SK-N-MC (cell line): ENCODE measurements at regions not wholly inside any gene's neighbourhood (a gene's known extent, or its start where the extent isn't known, plus 50 kb on each side); places are given as distances from the start of the nearest gene placed in this dataset.

Source experiments
- EZH2 ChIP-seq: fragments of 200-600 bp; sonication (generic); IDR thresholded peaks from one replicate; pipeline ENCODE4 v1.6.1; 2017; ENCODE audit warnings: antibody characterized with exemption
- FOXP2 ChIP-seq: optimal IDR thresholded peaks from 2 replicates; pipeline ENCODE3; 2011; ENCODE audit warnings: mild to moderate bottlenecking, moderate library complexity; ENCODE audit not compliant: insufficient read depth; ENCODE audit errors: extremely low read length, control extremely low read depth
- POLR2AphosphoS5 ChIP-seq: IDR thresholded peaks from 2 replicates; pipeline ENCODE4 v1.6.1; 2012; ENCODE audit warnings: mild to moderate bottlenecking, low read depth, low read length, borderline replicate concordance

- TF ChIP-seq EZH2 (no peak), POLR2AphosphoS5 (no peak), FOXP2 (no peak)
These were observed 220.3 kb downstream of the KIF26A start for GRCh38 chr14:104358528-104359300.
